CD1c-positive myeloid dendritic cell (primary cell): ENCODE measurements at regions not wholly inside any gene's neighbourhood (a gene's known extent, or its start where the extent isn't known, plus 50 kb on each side); places are given as distances from the start of the nearest gene placed in this dataset.

Experiments
- DNase-seq: peaks from one replicate; pipeline ENCODE4 v3.0.0-alpha.2; 2016; ENCODE audit errors: extremely low spot score

- no peak for DNase-seq
These were observed 129.2 kb upstream of the PDZRN3 start for GRCh38 chr3:73753985-73754384.

GRCh38 chr3:73752338-73752737, 127.6 kb upstream of the PDZRN3 start:
- no peak for DNase-seq

GRCh38 chr3:73746623-73747022, 121.9 kb upstream of the PDZRN3 start:
- no peak for DNase-seq

DNA sequence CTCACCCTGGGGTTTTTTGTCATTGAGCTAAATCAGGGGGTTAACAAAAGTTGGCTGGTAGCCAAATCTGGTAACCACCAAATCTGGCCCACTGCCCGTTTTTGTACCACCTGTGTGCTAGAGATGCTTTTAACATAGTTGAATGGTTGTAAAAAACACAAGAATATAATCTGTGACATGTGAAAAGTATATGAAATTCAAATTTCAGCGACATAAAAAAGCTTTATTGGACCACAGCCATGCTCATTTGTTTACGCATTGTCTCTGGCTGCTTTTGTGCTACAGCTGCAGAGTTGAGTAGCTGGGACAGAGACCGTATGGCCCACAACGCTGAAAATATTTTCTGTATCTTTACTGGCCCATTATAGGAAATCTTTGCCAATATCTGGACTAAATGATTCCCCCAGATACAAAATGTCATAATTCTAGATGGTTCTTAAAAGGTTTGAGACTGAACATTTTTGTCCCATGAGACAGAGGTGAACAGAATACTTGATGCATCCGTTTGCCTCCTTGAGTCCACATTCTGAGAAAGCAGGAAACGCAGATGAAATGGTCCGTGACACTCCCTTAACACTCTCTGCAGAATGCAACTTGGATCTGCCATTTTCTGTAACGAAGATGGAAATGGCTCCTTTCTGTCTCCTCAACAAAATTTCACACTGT, 120.9 kb upstream of the PDZRN3 start:
- DNase-seq: no peak

- no peak for DNase-seq
These were observed 118.8 kb upstream of the PDZRN3 start for GRCh38 chr3:73743551-73743950.

DNA sequence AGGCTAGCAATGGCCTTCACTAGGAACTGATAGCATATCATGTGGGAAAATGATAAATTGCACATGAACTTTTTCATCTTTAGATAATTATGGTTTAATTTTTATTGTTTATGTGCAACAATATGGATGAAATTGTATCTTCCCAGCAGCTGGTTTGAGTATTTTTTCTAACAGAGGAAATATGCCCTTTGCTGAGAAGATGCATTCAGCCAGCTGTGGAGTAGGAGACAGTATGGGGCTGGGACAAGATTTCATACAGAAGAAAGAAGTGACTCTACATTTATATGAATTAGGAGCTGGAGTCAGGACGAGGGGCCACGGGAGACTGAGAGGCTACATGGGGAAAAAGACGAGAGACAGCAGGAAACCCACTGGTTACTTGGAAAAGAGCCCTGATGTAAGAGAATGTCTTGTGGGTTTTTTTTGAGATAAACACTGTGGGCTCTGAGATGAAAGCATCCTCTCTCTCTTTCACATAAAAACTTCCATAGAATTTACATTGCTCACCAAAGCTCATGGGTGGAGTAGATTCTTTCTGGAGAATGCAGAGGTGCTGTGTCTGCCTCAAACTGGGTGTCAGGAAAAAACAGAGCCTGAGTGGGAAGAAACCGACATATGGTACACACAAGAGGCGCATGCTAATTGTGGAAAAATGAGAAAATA, 115.2 kb upstream of the PDZRN3 start:
- DNase-seq: no peak

- DNase-seq: no peak
These were observed 114.0 kb upstream of the PDZRN3 start for GRCh38 chr3:73738711-73739110.

DNA sequence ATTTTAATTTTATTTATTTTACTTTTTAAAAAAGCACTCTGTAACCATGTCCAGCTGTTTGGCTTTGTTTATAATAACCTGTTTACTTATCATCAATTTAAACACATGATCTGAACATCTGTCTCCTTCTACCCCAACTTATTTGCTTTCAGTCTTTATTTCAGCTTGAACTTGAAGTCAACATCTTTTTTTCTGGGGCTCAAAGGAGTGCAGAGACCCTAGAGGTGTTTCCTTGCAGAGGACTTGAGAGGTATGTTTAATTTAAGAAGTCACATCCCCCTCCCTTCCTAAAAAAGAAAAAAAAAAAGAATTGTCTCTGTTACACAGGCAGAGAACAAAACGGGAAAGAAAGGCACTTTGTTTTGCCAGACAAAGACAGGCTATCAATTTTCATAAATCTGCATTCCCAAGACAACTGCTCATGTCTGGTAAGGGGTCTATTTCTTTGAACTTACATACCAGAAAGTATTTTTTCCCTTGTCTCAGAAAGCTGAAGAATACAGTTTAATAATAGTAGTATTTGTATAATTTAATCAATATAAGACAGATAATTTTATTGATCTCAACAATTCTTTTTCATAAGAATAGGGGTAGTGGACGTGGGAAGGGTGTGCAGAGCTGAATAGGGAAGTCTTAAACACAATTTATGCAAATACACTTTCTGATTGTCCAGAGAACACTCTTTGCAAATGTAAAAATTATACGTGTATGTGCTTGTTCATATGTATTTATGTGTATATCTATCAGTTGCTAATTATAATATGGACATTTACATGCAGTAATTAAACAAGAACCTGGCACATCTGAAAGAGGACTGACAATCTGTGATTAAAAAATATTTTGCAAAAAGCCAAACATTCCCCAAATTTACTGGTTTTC, 109.7 kb upstream of the PDZRN3 start:
- no peak for DNase-seq

DNA sequence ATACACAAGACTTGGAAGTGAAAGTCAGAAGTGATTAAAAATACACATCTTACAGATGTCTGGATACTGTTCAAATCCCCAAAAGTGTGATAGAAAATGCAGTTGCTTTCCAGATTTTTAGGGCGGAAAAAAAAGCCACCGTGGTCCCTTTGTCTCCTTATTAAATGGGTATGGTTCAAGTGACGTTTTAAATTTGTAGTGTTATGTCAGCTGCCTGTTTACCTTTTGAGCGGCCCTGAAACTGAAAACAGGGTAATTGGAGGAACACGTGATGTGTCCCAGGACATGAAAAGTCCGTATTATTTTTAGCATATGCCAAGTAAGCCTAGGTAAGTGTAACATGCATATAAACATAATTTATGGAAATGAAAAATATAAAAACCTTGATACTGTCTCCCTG, 109.0 kb upstream of the PDZRN3 start:
- DNase-seq: no peak

DNA sequence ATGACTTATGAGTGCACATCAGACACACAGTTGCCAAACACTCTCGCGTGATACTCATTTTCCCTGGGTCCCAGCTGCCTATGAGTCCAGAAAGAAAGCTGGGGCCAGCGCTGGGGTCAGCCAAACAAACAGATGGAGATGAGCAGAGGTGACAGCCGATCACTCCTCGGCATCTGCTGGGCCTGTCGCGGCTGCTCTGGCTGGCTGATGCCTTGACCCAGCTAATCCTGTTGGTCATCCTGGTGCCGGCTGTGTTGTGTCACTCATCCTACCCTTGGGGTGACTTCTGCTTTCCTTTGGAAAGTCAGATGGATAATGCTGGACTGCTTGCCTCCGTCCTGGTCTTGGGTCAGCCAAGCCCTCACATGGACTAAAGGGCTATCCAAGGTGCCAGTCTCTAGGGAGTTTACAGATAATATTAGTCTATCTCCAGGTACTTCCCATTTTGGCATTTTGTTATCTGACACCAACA, 105.3 kb upstream of the PDZRN3 start:
- no peak for DNase-seq

- no peak for DNase-seq
These were observed 103.1 kb upstream of the PDZRN3 start for GRCh38 chr3:73727854-73728253.

DNA sequence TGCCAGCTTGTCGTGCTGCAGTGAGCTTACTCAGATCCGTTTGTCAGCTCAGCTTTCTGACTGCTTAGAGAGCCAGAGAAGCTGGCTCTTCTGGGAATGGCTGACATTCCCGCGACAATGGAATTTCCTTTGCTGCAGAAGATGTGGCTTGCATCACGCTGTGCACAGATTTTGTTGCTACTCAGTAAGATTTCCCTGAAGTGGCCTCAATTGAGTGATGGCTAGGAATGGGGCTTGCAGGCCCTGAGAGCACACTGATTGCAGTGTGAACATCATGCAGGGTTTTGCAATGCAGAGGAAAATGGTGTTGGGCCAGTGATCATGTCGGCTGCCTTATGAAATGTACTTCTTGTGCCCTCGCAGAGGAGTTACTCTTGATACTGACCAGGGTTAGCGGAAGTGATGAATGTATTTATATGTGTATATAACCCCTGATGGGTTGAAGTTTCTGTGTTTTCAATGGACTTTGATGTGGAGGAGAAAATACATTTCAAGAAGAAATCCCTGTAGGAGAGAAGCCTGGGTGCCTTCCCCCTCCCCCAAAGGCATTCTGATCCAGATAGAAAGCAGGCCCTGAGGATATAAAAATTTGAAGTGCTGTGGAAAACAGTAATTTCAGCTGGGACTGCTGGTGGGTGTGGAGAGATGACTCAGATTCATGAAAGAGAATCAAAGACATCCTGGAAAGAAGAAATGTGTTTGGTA, 102.5 kb upstream of the PDZRN3 start:
- DNase-seq: no peak

DNA sequence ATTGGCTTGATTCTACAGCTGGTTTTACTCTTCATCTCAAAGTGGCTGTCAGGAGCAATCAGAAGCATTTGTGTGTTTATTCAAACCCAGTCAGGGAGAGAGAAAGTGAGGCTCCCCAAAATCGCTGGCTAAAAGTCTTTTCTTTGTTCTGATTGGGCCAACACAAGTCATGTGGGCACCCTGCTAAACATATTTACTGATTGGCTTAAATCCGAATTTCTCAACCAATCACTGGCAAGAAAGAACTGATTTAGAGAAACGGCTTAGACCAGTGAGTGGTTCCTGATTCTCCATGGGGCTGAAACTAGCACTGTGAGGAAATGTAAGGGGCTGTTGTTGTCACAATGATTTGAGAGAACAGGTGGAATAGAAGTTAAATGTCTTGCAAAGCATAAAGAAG, 98.9 kb upstream of the PDZRN3 start:
- no peak for DNase-seq

- no peak for DNase-seq
These were observed 95.1 kb upstream of the PDZRN3 start for GRCh38 chr3:73719861-73720260.

- no peak for DNase-seq
These were observed 94.7 kb upstream of the PDZRN3 start for GRCh38 chr3:73719413-73719851.

DNA sequence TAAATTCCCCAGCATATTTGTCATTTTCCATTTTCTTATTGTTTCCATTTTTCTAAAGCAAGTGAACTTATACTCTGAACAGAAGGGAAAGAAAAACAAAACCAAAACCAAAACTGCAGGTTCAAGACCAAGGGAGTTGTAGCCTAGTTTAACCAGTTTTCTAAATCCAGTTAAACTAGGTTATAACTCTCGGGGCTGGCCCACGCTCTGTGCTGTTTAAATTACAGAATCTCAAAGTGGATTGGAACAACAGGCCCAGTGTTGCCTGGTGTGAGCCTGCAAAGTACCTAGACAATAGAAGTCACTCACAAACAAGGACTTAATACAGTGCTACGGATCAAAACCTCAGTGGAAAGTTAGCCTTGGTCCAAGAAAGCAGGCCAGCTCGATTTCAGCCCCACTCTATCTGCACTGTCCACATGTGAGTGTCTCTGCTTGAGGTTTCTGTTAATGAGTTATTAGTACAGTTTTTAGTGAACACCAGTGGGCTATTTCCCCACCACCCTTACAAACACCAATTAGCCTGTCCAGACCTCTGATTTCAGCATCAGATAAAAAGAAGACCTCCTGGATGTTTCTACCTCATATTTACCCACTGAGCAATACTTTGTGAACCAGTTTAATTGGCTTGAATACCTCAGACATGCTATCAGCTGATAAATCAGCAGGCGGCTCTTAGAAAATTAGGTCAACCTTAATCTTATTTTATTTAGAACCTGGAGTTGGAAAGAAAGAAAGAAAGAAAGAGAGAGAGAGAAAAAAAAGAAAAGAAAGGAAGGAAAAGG, 93.8 kb upstream of the PDZRN3 start:
- no peak for DNase-seq

- DNase-seq: no peak
These were observed 91.7 kb upstream of the PDZRN3 start for GRCh38 chr3:73716418-73716817.

DNA sequence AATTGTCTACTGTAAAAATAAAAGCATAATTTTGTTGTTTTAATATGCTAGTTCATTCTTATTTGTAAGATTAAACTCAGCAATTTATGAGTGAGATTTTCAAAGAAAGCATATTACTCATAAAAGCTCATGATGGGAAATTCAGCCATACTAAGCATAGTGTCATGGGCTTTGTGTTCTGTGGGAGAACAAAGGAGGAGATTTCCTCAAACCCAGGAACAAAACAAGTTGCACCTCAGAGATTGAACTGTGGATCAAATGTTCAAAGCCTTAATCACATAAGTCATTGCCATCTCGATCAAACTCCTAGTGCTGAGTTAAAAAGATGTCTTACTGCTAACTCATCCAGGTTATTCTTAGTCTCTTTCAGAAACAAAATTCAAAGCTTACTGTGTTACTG, 85.6 kb upstream of the PDZRN3 start:
- DNase-seq: no peak

DNA sequence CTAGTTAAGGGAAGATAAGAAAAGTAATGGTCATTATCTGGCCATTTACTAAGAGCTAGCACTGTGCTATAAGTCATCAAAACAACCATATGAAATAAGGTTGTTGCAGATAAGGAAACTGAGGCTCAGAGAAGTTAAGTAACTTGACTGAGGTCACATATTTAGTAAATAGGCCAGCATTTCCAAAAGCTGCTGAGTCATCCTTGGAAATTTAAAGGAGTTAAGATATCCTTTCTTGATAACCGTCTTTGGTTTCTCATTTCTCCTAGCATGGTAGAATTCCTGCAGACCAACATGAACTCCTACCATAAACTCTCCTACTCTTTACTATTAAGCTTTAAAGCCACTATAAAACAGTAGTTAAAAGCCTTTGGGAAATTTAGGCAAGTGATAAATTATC, 85.0 kb upstream of the PDZRN3 start:
- DNase-seq: no peak

DNA sequence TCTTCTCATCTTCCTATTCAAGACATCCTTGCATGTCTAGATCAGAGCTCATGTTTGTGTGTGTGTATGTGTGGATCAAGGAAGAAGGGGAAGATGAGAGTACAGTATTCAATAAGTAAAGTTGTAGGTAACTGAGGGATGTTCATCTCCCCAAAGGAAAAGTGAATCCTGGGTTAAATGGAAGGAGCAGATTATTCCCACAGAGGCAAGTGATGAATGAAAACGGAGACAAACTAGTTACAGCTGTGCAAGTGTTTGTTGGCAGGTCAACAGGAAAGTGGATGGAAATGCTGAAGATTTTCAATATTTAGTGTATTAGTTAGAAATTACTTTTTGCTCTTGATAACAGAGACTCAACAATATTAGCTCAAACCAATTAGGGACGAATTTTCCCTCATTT, 84.2 kb upstream of the PDZRN3 start:
- no peak for DNase-seq

GRCh38 chr3:73707772-73708171, 83.0 kb upstream of the PDZRN3 start:
- DNase-seq: no peak
